C1 segment of cervical spinal cord (tissue), 14 donors: ENCODE measurements at regions not wholly inside any gene's neighbourhood (a gene's known extent, or its start where the extent isn't known, plus 50 kb on each side); places are given as distances from the start of the nearest gene placed in this dataset.
A peak's percentile ranks its signal among the peaks of the same experiment; 100 is the strongest.

ENCODE experiments used
- DNase-seq, 14 donors: peaks; one replicate each; lab custom pipeline; 2025; lab: John Stamatoyannopoulos, UW

GRCh38 chr9:113701774-113702755, 174.0 kb upstream of the ZNF618 start:
- no peak for DNase-seq

GRCh38 chr9:113705306-113705927, 170.7 kb upstream of the ZNF618 start:
- no peak for DNase-seq

GRCh38 chr9:113705928-113706519, 170.1 kb upstream of the ZNF618 start:
- DNase-seq: no peak

GRCh38 chr9:113707953-113708695, 168.0 kb upstream of the ZNF618 start:
- no peak for DNase-seq

- DNase-seq: no peak
These were observed 167.0 kb upstream of the ZNF618 start for GRCh38 chr9:113708821-113709713.

- DNase-seq: no peak
These were observed 166.4 kb upstream of the ZNF618 start for GRCh38 chr9:113709721-113710120.

GRCh38 chr9:113711251-113711650, 164.9 kb upstream of the ZNF618 start:
- DNase-seq: no peak

- DNase-seq: no peak
These were observed 164.1 kb upstream of the ZNF618 start for GRCh38 chr9:113712053-113712452.

- DNase-seq: no peak
These were observed 161.0 kb upstream of the ZNF618 start for GRCh38 chr9:113715086-113715485.

GRCh38 chr9:113719919-113720318, 156.2 kb upstream of the ZNF618 start:
- no peak for DNase-seq

GRCh38 chr9:113720495-113720894, 155.6 kb upstream of the ZNF618 start:
- DNase-seq: no peak

GRCh38 chr9:113721856-113722255, 154.3 kb upstream of the ZNF618 start:
- DNase-seq: no peak

GRCh38 chr9:113724202-113724601, 151.9 kb upstream of the ZNF618 start:
- no peak for DNase-seq

GRCh38 chr9:113728989-113729388, 147.1 kb upstream of the ZNF618 start:
- DNase-seq: no peak

GRCh38 chr9:113734826-113735225, 141.3 kb upstream of the ZNF618 start:
- DNase-seq: no peak

GRCh38 chr9:113737517-113738271, 138.4 kb upstream of the ZNF618 start:
- peak in 2 of 14 donors; percentile 3 for DNase-seq

- no peak for DNase-seq
These were observed 137.6 kb upstream of the ZNF618 start for GRCh38 chr9:113738496-113738892.

- no peak for DNase-seq
These were observed 137.1 kb upstream of the ZNF618 start for GRCh38 chr9:113738893-113739604.
